H1 (cell line): ENCODE measurements at regions not wholly inside any gene's neighbourhood (a gene's known extent, or its start where the extent isn't known, plus 50 kb on each side); places are given as distances from the start of the nearest gene placed in this dataset.

Source experiments
- CTCF ChIA-PET: fragments of 300-600 bp; sonication (Branson Sonifier 250); formaldehyde crosslinking; loops from one replicate; lab custom pipeline; 2021; ENCODE audit not compliant: partially characterized antibody; lab: Charles Lee
- POLR2A ChIA-PET: fragments of 300-600 bp; sonication (Branson Sonifier 250); formaldehyde crosslinking; loops from one replicate; lab custom pipeline; 2021; ENCODE audit warnings: inconsistent platforms; ENCODE audit not compliant: partially characterized antibody; lab: Charles Lee
- DNase-seq, 2 experiments: peaks; one replicate each; pipeline versions ENCODE4 v3.0.0 to v3.0.0-alpha.2; 2010 to 2022; ENCODE audit warnings: low spot score in 2 of 2, low read depth in 1 of 2, mixed read lengths in 1 of 2
- FAIRE-seq: peaks from 2 replicates; lab custom pipeline; 2011; peaks lifted over from hg19 to GRCh38; lab: Jason Lieb, UNC
- H2AFZ ChIP-seq: 2 replicates; pipeline ENCODE4 v1.8.1; 2012; ENCODE audit warnings: low read length, inconsistent platforms
- H2AK5ac ChIP-seq: 2 replicates; pipeline ENCODE4 v1.6.1; 2013; ENCODE audit warnings: low read depth, low read length
- H2BK120ac ChIP-seq: replicated peaks from 2 replicates; pipeline ENCODE3; 2013; ENCODE audit warnings: low read depth, low read length, inconsistent platforms
- H2BK12ac ChIP-seq: 2 replicates; pipeline ENCODE4 v1.6.1; 2013; ENCODE audit warnings: low read depth, low read length
- H2BK15ac ChIP-seq: 2 replicates; pipeline ENCODE4 v1.6.1; 2013; ENCODE audit warnings: low read length
- H2BK20ac ChIP-seq: 2 replicates; pipeline ENCODE4 v1.6.1; 2013; ENCODE audit warnings: low read length
- H2BK5ac ChIP-seq: 2 replicates; pipeline ENCODE4 v1.6.1; 2013; ENCODE audit warnings: low read depth, low read length
- H3K14ac ChIP-seq: 2 replicates; pipeline ENCODE4 v1.6.1; 2013; ENCODE audit warnings: inconsistent platforms; ENCODE audit not compliant: insufficient read length
- H3K18ac ChIP-seq: 2 replicates; pipeline ENCODE4 v1.6.1; 2013; ENCODE audit warnings: low read length; ENCODE audit errors: extremely low read depth
- H3K23ac ChIP-seq: 2 replicates; pipeline ENCODE4 v1.6.1; 2013; ENCODE audit warnings: inconsistent platforms; ENCODE audit not compliant: insufficient read length
- H3K23me2 ChIP-seq: 2 replicates; pipeline ENCODE4 v1.6.1; 2013; ENCODE audit warnings: low read depth, low read length
- H3K27ac ChIP-seq: 2 replicates; pipeline ENCODE4 v1.6.1; 2011; ENCODE audit warnings: low read depth, low read length, inconsistent platforms
- H3K27me3 ChIP-seq, 4 experiments: replicated peaks in 1 of 4; 1 replicate in 1 of 4; 2 replicates in 3 of 4; pipeline versions ENCODE4 v1.6.1 to v1.8.1; 2011 to 2013; ENCODE audit warnings: low read length in 3 of 4, mild to moderate bottlenecking in 3 of 4, inconsistent platforms in 2 of 4, mixed read lengths in 2 of 4, moderate library complexity in 1 of 4; ENCODE audit not compliant: control insufficient read depth in 3 of 4, insufficient read depth in 3 of 4; ENCODE audit errors: extremely low read depth in 1 of 4
- H3K36me3 ChIP-seq, 4 experiments: 2 replicates each; pipeline versions ENCODE4 v1.6.1 to v1.8.1; 2011 to 2013; ENCODE audit warnings: mild to moderate bottlenecking in 4 of 4, low read length in 3 of 4, moderate library complexity in 2 of 4, control low read depth in 1 of 4, inconsistent platforms in 1 of 4; ENCODE audit not compliant: insufficient read depth in 4 of 4, control insufficient read depth in 2 of 4
- H3K4ac ChIP-seq: replicated peaks from 2 replicates; pipeline ENCODE3; 2013; ENCODE audit warnings: low read length, low read depth, mixed read lengths, inconsistent platforms; ENCODE audit not compliant: insufficient read length
- H3K4me1 ChIP-seq, 4 experiments: replicated peaks in 1 of 4; 1 replicate in 1 of 4; 2 replicates in 3 of 4; pipeline versions ENCODE4 v1.6.1 to v1.8.1; 2011 to 2013; ENCODE audit warnings: low read length in 3 of 4, inconsistent platforms in 2 of 4, mixed read lengths in 1 of 4; ENCODE audit not compliant: insufficient read depth in 4 of 4, control insufficient read depth in 3 of 4
- H3K4me2 ChIP-seq, 2 experiments: 2 replicates each; pipeline versions ENCODE4 v1.6.1 to v1.8.1; 2011 to 2013; ENCODE audit warnings: low read depth in 2 of 2, low read length in 2 of 2, control low read depth in 1 of 2, inconsistent platforms in 1 of 2, mild to moderate bottlenecking in 1 of 2; ENCODE audit not compliant: insufficient read depth in 1 of 2
- H3K4me3 ChIP-seq, 4 experiments: fragments of 200-600, 300-600 bp in 1 of 4; sonication (generic), shearing (Covaris generic), sonication (Bioruptor Twin) in 1 of 4; 2 replicates each; pipeline versions ENCODE4 v1.5.1 to v1.8.1; 2011 to 2016; ENCODE audit warnings: low read length in 4 of 4, low read depth in 3 of 4, control low read depth in 2 of 4, inconsistent platforms in 2 of 4, mild to moderate bottlenecking in 2 of 4, mixed read lengths in 1 of 4, moderate library complexity in 1 of 4; ENCODE audit not compliant: insufficient read depth in 2 of 4; ENCODE audit errors: extremely low read depth in 1 of 4
- H3K56ac ChIP-seq: replicated peaks from 2 replicates; pipeline ENCODE3; 2013; ENCODE audit warnings: low read depth, mild to moderate bottlenecking, mixed read lengths, low read length, inconsistent platforms; ENCODE audit not compliant: insufficient read length
- H3K79me1 ChIP-seq: 2 replicates; pipeline ENCODE4 v1.6.1; 2013; ENCODE audit warnings: low read depth, low read length, control low read depth
- H3K79me2 ChIP-seq, 2 experiments: 2 replicates each; pipeline versions ENCODE4 v1.6.1 to v1.8.1; 2012 to 2013; ENCODE audit warnings: low read length in 2 of 2, mild to moderate bottlenecking in 2 of 2, inconsistent platforms in 1 of 2; ENCODE audit not compliant: insufficient read depth in 2 of 2, control insufficient read depth in 1 of 2
- H3K9ac ChIP-seq, 4 experiments: replicated peaks in 1 of 4; 1 replicate in 1 of 4; 2 replicates in 3 of 4; pipeline versions ENCODE4 v1.6.1 to v1.8.1; 2011 to 2013; ENCODE audit warnings: low read depth in 3 of 4, low read length in 3 of 4, control low read depth in 2 of 4, mild to moderate bottlenecking in 2 of 4, moderate library complexity in 2 of 4, inconsistent platforms in 1 of 4; ENCODE audit errors: extremely low read depth in 1 of 4
- H3K9me3 ChIP-seq, 2 experiments: 2 replicates each; pipeline versions ENCODE4 v1.6.1 to v1.8.1; 2012 to 2013; ENCODE audit warnings: mild to moderate bottlenecking in 2 of 2, moderate library complexity in 2 of 2, control low read depth in 1 of 2, inconsistent platforms in 1 of 2, low read depth in 1 of 2, low read length in 1 of 2, mixed read lengths in 1 of 2; ENCODE audit not compliant: insufficient read depth in 2 of 2
- H4K20me1 ChIP-seq, 2 experiments: replicated peaks in 1 of 2; 2 replicates each; pipeline versions ENCODE3 to v1.8.1; 2011 to 2013; ENCODE audit warnings: inconsistent platforms in 2 of 2, low read length in 2 of 2, mild to moderate bottlenecking in 1 of 2; ENCODE audit not compliant: insufficient read depth in 2 of 2, control insufficient read depth in 1 of 2
- H4K5ac ChIP-seq: 2 replicates; pipeline ENCODE4 v1.6.1; 2013; ENCODE audit warnings: low read length, low read depth, mixed read lengths, inconsistent platforms; ENCODE audit not compliant: insufficient read length
- H4K8ac ChIP-seq: 2 replicates; pipeline ENCODE4 v1.8.0; 2013; ENCODE audit warnings: mild to moderate bottlenecking, moderate library complexity, low read length, inconsistent platforms; ENCODE audit not compliant: insufficient read depth; ENCODE audit errors: extremely low read depth
- H4K91ac ChIP-seq: replicated peaks from 2 replicates; pipeline ENCODE3; 2013; ENCODE audit warnings: low read length, mixed read lengths, inconsistent platforms; ENCODE audit not compliant: insufficient read length
- YY1 ChIP-seq: IDR thresholded peaks from 2 replicates; pipeline ENCODE4 v1.6.1; 2011; ENCODE audit warnings: low read depth, mild to moderate bottlenecking, low read length
- WGBS, 2 experiments: shearing (Covaris generic) in 1 of 2; methylation state at CpG; one replicate each; pipeline versions ENCODE4 v1.1.6 to v1.1.7; 2013 to 2015; ENCODE audit warnings: low lambda C conversion rate in 2 of 2, mixed read lengths in 2 of 2, inconsistent platforms in 1 of 2, low coverage in 1 of 2, missing lambda C conversion rate in 1 of 2; ENCODE audit not compliant: insufficient replicate concordance in 2 of 2, insufficient coverage in 1 of 2, insufficient read length in 1 of 2; ENCODE audit errors: extremely low coverage in 1 of 2, missing lambda C conversion rate in 1 of 2; 5-methylcytosine and 5-hydroxymethylcytosine counted together

GRCh38 chr11:119855066-119855465, 126.1 kb upstream of the NECTIN1 start:
- TF ChIP-seq YY1 = no peak

More at GRCh38 chr11:119855066-119855465, 126.1 kb upstream of the NECTIN1 start:
- no peak overlapping the region for H4K5ac ChIP-seq
- no peaks in the 10 kb centered on the region for H3K79me2 ChIP-seq
- H3K4me2 ChIP-seq = no peak overlapping the region
- POLR2A ChIA-PET = interaction anchor here (1.6 kb wide), 1 partner anchor 17 kb away, joined by 3 read pairs; no protein-coding TSS in a partner anchor
- CTCF ChIA-PET = interaction anchor here (0.7 to 1.0 kb wide), 4 partner anchors 8 to 80 kb away, joined by 3 read pairs; no protein-coding TSS in a partner anchor
- no peak overlapping the region for H3K14ac ChIP-seq
- H3K4me3 ChIP-seq = no peak overlapping the region
- 93% methylated on average over 1 of the region's 1 CpG; no CpG with 5 or more reads in 1 of the 2 experiments for WGBS, 2 experiments
- no peaks in the 10 kb centered on the region; a peak in 2 of 7 replicates for H3K27me3 ChIP-seq
- no peak for DNase-seq
- H3K23me2 ChIP-seq = no peaks in the 10 kb centered on the region
- no peak overlapping the region for H3K23ac ChIP-seq
- no peaks in the 10 kb centered on the region for H3K79me1 ChIP-seq
- no peaks in the 10 kb centered on the region for H3K4me1 ChIP-seq
- no peak overlapping the region for H3K4ac ChIP-seq
- no peak overlapping the region for H4K8ac ChIP-seq
- no peak overlapping the region for H2BK5ac ChIP-seq
- FAIRE-seq = no peak
- H2BK15ac ChIP-seq = no peak overlapping the region
- H4K20me1 ChIP-seq = no peaks in the 10 kb centered on the region
- no peak overlapping the region for H2BK12ac ChIP-seq
- no peaks in the 10 kb centered on the region for H3K36me3 ChIP-seq
- no peak overlapping the region for H2AFZ ChIP-seq
- no peak overlapping the region for H4K91ac ChIP-seq
- no peak overlapping the region for H2BK120ac ChIP-seq
- H2BK20ac ChIP-seq = no peak overlapping the region
- H3K56ac ChIP-seq = no peak overlapping the region
- no peak overlapping the region for H2AK5ac ChIP-seq
- H3K18ac ChIP-seq = no peak overlapping the region
- H3K27ac ChIP-seq = no peak overlapping the region
- H3K9ac ChIP-seq = no peak overlapping the region
- H3K9me3 ChIP-seq = no peaks in the 10 kb centered on the region
